22Rv1 (cell line): ENCODE measurements at regions not wholly inside any gene's neighbourhood (a gene's known extent, or its start where the extent isn't known, plus 50 kb on each side); places are given as distances from the start of the nearest gene placed in this dataset.

Experiments used
- H3K27ac ChIP-seq: fragments of 450-650 bp; 2 replicates; pipeline ENCODE4 v1.5.1; 2017
- ZFX ChIP-seq: fragments of 450-650 bp; IDR thresholded peaks from 2 replicates; pipeline ENCODE4 v1.6.1; 2017; ENCODE audit warnings: antibody characterized with exemption, borderline replicate concordance
- TF ChIP-seq, protein P1 (sequence below): fragments of 450-650 bp; IDR thresholded peaks from 2 replicates; pipeline ENCODE4 v1.5.1; 2017; ENCODE audit warnings: mild to moderate bottlenecking

- TF ChIP-seq ZFX, result no peak
- TF ChIP-seq, protein P1, sequence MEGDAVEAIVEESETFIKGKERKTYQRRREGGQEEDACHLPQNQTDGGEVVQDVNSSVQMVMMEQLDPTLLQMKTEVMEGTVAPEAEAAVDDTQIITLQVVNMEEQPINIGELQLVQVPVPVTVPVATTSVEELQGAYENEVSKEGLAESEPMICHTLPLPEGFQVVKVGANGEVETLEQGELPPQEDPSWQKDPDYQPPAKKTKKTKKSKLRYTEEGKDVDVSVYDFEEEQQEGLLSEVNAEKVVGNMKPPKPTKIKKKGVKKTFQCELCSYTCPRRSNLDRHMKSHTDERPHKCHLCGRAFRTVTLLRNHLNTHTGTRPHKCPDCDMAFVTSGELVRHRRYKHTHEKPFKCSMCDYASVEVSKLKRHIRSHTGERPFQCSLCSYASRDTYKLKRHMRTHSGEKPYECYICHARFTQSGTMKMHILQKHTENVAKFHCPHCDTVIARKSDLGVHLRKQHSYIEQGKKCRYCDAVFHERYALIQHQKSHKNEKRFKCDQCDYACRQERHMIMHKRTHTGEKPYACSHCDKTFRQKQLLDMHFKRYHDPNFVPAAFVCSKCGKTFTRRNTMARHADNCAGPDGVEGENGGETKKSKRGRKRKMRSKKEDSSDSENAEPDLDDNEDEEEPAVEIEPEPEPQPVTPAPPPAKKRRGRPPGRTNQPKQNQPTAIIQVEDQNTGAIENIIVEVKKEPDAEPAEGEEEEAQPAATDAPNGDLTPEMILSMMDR, result no peak
- H3K27ac ChIP-seq, result no peak overlapping the region
These were observed 235.8 kb downstream of the MREG start for GRCh38 chr2:215777465-215778044.

- TF ChIP-seq, protein P1, result no peak
- no peak for TF ChIP-seq ZFX
- H3K27ac ChIP-seq, result no peak overlapping the region
These were observed 238.2 kb downstream of the MREG start for GRCh38 chr2:215775106-215775505.

GRCh38 chr2:215773728-215774127 is 239.6 kb downstream of the MREG start:
- no peak overlapping the region for H3K27ac ChIP-seq
- TF ChIP-seq ZFX, result no peak
- TF ChIP-seq, protein P1, result no peak

GRCh38 chr2:215772634-215773563 is 240.5 kb downstream of the MREG start:
- TF ChIP-seq, protein P1, result no peak
- no peak for TF ChIP-seq ZFX
- H3K27ac ChIP-seq, result no peak overlapping the region

DNA sequence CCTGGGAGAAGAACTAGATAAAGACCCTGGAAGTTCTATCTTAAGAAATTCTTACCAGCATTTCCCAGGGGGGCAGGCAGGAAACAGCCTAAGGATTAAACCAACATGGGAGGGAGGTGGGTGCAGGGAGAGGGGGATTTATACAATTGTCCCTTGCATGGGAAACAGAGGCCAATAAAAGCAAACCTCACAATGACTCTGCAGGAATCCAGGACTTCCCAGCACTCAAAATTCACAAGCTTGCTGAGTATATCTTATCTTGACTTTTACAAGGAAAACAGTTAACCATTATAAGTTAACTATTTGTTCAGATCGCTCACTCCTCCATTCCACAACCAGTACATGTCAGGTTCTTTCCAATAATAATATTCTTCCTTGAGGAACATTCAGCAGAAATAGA is 241.3 kb downstream of the MREG start:
- no peak for TF ChIP-seq ZFX
- TF ChIP-seq, protein P1, result no peak
- no peak overlapping the region for H3K27ac ChIP-seq

DNA sequence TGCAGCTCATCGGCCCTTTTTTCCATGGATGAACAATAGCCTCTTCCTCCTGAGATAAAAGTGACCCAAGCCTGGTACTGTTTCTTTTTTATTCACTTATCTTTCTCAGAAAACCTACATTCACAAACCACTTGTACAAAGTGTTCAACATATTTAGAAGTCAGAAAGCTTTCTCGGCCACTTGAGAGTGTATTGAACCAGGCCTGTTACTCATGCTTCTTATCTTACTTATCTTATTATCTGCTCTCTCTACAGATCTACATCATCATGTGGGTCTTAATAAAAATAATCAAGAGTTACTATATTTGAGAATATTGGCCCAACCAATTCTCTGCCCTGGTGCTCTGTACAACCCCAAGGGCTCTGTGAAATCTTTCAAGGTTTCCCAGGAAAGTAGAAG is 242.1 kb downstream of the MREG start:
- TF ChIP-seq, protein P1, result no peak
- no peak overlapping the region for H3K27ac ChIP-seq

DNA sequence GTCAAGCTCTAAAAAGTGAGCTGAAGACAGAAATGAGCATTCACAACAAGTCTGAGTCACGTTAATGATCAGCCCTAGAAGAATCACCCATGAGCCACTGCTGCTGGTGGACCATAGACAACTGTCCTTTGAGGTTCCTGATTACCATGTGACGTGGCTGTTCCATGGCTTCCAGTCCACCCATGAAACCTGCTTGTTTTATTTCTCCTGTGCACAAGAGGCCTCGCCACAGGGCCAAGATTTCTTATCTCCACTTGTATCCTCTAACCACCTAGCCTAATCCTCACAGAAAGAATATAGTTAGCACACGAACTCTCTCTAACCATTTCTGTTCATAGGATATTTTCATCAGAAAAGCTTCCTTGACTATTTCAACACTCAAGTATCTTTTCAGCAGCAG is 242.7 kb downstream of the MREG start:
- H3K27ac ChIP-seq, result no peak overlapping the region
- no peak for TF ChIP-seq ZFX
- TF ChIP-seq, protein P1, result no peak
